Kidney tubule cell (primary cell): ENCODE measurements at regions not wholly inside any gene's neighbourhood (a gene's known extent, or its start where the extent isn't known, plus 50 kb on each side); places are given as distances from the start of the nearest gene placed in this dataset.
A peak's percentile ranks its signal among the peaks of the same experiment; 100 is the strongest.
"Not testable (repeated sequence)": the region's sequence is repeated elsewhere in the genome, so short reads cannot be mapped to it uniquely, and the experiment has no call there.

Experiments used
- DNase-seq: peaks from one replicate; pipeline ENCODE4 v3.0.0-alpha.2; 2018; ENCODE audit warnings: low spot score

DNA sequence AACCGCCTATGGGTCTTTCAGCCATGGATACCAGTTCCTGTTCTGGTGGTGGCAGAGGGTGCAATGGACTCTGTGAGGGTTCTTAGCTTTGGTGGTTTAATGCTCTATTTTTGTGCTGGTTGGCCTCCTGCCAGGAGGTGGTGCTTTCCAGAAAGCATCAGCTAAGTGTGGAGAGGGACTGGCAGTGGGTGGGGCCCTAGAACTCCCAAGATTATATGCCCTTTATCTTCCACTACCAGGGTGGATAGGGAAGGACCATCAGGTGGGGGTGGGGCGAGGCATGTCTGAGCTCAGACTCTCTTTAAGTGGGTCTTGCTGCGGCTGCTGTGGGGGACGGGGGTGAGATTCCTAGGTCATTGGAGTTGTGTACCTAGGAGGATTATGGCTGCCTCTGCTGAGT lies 298.3 kb upstream of the MAP3K7 start:
- DNase-seq = not testable (repeated sequence)

DNA sequence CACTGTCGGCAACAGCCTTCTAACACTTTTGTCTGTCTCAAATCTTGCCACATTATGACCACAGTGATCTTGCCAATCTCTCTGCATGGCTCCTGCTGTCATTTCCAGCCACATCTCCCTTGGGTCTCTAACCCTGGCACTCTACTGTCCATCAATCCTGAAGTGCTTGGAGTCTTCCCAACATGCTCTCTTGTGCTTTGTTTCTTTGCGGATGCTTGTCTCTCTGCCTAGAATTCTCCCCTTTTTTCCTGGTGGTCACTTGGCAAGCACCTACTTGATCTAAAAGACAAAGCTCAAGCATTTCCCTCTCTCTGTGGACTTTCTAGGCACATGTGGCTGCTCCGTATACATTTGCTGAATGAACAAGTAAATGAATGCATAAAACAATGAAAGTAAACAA lies 290.7 kb upstream of the MAP3K7 start:
- DNase-seq = no peak

DNA sequence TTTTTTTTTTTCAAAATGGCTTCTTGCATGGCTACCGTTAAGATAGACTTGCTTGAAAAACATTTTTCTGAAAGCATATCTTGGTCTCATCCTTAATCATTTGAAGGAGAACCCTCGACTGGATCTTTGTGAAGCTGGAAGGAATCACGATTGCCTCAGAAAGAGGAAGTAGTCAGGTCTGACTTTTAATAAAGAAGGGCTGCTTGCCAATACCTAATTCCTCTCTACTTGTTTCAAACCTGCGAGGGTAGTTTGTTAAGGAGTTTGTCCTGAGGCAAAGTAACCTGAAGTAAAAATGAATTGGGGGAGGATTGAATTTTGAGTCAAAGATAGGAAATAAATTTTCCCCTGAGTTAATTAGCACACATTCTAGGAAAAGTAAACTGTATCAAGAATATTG lies 288.1 kb upstream of the MAP3K7 start:
- no peak for DNase-seq

- no peak for DNase-seq
Measured at GRCh38 chr6:90872981-90873380, 286.1 kb upstream of the MAP3K7 start.

DNA sequence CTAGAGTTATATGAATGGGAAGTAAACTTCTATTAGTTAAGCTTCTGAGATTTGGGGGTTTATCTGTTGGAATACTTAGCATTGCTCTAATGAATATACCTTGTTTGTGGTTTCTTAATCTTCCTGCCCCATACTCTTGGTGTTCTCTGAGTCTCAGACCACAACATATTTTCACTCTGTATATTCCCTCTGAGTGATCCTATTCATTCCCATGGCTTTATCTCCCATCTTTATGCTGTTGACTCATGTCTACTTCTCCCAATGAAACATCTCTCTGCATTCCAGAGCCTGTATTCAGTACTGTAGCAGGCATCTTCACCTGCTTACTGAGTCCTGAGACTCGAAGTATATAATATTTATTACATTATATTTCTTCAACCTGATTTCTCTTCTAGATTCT lies 283.7 kb upstream of the MAP3K7 start:
- DNase-seq = peak; percentile 34

GRCh38 chr6:90868656-90869055 lies 281.8 kb upstream of the MAP3K7 start:
- DNase-seq = no peak

DNA sequence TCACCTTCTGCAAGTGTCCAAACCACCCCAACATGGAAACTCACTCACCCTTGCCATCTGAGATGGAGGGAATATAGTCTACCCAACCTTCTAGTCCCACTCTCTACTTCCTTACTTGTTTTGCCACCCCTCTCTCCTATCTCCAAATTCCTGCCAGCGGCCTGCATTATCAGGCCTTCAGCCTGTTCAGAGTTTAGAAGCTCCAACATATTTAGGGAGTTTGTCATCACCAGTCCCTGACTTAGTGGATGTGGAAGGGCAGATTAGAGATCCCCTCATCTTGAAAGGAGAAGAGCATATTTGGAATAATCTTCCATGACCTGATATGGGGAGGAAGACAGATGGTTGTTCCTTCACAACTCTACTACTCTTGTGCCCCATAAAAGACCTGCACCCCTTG lies 281.4 kb upstream of the MAP3K7 start:
- no peak for DNase-seq

DNA sequence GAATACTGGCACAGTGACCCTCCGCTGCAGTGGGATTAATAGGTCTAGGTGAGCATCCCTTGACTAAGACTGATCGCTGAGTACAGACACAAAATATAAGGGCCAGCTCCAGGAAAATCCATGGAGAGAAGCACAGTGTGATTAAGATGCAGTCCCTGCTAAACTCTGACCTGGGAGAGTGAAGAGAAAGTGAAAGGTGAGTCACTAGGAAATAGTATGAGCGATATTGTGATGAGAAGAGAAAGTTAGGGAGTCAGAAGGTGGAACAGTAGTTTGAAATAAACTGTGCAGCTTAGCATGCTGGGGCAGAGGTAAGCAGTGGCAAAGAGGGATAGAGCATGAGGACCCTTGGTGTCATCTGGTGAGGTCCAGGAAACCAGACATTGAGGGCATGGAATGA lies 278.6 kb upstream of the MAP3K7 start:
- DNase-seq = peak; percentile 17

GRCh38 chr6:90863043-90863442 lies 276.2 kb upstream of the MAP3K7 start:
- DNase-seq = no peak

DNA sequence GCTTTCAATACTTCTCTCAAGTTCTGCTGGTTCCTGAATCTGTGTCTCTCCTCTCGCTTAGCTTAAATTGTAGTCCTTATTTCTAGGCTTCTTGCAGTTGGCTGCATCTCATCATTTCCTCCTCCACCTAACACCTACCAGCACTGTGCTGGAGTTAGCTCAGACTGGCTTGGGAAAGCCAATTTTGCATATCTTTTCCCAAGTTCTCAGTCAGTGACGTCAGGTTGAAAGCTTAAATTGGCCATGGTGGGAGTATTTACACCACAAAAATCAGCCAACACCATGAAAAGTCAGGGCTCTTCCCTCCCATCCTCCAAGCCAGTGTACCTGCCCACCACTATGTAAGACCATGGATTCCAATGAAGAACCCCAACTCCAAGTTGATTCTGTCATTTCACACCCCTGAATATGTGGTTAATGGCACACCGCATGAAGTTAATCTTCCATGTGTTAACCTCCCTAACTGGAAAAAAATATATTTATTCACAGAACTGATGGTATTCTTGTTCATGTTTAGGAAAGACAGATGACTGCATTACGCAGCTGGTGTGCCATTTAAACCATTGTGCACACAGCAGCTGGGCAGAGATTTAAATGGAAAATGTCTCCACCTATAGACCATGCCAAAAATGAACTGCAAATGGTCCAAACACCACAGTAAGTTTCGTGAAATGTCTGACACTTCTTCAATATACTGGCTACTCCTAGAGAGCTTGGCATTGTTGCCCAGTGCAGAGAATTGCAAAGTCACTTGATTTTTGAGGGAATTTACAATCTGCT lies 274.1 kb upstream of the MAP3K7 start:
- DNase-seq = no peak

DNA sequence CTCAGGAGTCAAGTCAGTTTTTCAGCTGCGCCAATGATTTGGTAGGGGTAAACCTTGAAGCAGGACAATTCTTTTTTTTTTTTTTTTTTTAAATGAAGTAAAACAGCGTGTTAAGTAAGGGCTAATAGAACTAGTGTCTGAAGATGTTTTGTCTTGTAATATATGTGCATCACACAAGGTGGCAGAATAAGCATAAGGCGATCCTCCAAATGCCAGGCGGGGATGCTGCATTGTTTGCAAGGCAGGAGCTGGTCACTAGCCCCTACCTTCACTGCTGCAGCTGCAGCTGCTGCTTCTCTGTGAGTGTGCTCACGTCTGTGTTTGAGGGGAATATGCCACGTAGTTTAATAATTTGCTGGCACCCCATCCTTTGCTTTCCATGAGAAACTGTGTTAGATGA lies 272.7 kb upstream of the MAP3K7 start:
- DNase-seq = no peak

DNA sequence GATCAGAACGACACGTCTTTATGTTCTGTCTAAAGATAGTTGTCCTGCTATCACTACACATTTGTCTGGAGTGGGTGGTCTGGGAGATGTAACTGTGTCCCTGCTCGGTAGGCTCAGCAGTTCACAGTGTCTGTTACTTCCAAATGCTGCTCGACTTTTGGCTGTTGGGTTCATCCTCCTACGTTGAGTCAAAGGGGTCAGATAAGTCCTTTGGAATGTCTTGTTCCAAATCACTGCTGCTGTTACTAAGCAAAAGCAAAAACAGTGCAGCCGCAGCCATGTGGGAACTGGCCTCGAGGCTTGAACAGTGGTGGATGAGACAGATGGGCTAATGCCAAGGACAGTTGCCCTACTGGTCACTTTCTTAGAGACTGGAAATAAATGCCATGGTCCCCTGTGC lies 272.2 kb upstream of the MAP3K7 start:
- no peak for DNase-seq

GRCh38 chr6:90849686-90850085 lies 262.8 kb upstream of the MAP3K7 start:
- DNase-seq = no peak

DNA sequence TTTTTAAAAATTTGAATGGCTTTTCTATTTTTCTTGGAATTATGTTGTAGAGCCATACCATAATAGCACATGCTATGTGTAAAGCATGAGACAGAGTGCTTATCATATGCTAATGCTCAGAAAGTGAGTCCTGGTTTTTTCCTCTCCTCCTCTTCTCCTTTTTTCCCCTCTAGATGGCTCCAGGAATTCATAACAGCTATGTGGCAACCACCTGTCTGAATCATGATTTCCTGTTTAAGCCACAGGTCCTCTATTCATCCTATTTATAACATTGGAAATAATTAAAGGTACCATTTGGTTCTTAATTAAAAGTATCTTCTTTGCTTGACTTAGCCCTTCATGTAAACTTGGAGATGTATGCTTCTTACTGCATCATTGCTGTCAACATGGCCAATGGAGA lies 260.0 kb upstream of the MAP3K7 start:
- DNase-seq = peak; percentile 47

DNA sequence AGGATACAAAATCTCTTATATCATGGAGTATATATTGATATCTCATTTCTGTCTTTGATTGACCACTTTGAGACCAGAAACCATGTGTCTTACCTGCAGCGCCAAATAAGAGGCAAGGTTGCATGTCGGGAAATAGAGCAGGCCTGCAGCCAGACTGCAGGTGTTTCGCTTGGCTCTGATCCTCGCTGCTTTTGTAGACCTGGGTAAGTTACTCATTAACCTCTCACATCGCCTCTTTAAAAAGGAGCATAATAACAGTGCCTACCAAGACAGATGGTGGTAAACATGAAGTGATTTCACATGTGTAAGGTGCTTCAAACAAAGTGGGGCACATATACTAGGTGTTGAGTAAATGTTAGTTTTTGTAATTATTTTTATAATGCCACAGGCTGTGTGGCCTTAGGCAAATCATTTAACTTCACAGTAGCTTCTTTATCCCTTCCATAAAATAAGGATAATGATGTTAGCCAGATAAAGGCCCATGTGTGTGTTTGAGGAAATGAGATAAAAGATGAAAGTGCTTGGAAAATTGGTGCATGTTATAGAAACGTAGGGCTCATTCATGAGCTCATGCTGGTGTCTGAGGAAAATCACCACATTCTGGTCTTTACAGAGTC lies 248.8 kb upstream of the MAP3K7 start:
- peak; percentile 2 for DNase-seq

DNA sequence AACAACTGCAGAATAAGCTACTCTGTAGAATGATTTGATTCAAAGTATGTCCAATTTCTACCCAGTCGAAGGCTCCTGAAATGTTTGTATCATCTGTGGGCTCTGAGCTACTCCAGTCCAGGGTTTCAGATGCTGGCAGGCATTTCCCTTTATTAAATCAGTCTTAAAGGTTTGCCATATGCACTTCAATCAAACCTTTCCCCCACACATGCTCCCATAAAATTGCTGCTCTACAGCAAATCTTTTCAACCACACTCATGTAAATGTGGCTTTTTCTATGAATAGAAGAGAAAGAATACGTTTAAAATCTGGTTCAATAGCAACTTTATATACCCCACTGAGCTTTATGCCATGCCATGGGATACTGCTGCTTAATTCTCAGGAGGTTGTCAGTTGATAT lies 242.4 kb upstream of the MAP3K7 start:
- no peak for DNase-seq

GRCh38 chr6:90820436-90820835 lies 233.6 kb upstream of the MAP3K7 start:
- DNase-seq = peak; percentile 24

DNA sequence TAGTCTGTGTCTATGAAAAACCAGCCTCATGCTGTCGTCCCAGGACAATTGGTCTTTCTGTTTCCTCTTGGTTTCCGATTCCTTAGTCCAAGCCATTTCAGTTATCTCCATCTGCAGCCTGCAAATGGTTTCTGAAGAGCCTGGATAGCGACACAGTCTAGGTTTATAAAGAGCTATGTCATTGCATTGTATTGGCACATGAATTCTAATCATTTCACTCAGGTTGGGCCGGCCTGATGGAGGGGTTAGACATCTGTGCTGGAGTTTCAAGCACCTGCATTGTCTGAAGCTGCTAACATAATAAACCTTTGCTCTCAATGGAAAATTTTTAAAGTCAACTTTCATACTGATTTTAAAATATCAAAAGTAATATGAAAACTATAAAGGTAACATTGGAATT lies 232.6 kb upstream of the MAP3K7 start:
- DNase-seq = no peak

DNA sequence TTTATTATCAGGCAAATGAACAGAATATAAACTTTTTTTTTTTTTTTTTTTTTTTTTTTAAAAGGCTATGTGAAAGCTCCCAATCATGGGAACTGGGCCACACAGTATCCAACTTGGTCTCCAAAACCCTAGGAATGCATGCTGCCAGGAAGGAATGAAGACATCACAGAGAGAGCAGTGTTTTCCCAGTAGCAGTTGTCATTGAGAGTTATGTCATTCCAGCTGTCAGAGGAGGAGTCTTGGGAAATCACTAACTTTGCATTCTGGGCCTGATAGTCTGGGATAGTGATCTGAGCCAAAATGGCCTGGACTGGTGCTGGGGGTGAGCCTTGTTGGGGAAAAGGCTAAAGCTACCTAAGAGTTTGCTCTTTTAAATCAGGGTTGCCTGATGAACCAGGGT lies 231.3 kb upstream of the MAP3K7 start:
- no peak for DNase-seq

DNA sequence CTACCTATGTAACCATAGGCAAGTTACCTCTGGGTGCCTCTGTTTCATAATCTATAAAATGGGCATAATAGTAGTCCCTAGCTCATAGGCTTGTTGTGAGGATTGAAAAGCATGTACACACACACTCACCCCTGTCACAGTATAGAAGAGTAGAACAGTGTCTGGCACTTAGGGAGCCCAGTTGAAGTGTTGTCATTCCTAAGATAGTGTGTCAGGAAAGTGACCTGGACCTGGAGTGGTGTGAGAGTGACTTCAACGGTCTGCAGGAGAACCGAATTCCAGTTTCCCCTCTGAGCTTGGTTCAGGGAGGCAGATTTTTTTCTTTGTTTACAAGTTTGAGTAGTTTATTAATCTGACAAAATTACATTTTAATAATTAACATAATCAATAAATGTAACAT lies 229.9 kb upstream of the MAP3K7 start:
- no peak for DNase-seq

- DNase-seq = peak; percentile 20
Measured at GRCh38 chr6:90811596-90812226, 224.8 kb upstream of the MAP3K7 start.

DNA sequence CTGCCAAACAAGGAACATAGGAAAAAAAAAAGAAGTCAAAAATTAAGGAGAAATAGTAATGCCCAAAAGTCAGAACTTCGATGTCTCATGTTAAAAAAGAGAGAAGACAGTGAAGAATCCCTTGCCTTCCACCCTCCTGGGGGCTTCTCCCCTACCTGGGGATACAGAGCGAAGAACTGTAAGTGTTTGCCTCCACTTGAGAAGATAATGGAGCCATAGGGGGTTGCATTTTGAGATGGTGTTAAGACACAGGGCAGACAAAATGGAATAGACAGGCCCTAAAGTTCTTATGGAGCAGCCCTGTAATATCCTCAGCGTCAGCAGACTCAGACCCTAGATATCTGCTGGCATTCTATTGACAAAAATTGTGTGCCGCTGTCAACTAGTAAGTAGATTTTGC lies 222.2 kb upstream of the MAP3K7 start:
- no peak for DNase-seq
